ENCODE measurements at regions not wholly inside any gene's neighbourhood (a gene's known extent, or its start where the extent isn't known, plus 50 kb on each side); places are given as distances from the start of the nearest gene placed in this dataset.
"Not testable (repeated sequence)": the region's sequence is repeated elsewhere in the genome, so short reads cannot be mapped to it uniquely, and the experiment has no call there.

- Histone ChIP-seq H3K9me3 (no peaks in the 10 kb centered on the region), H3K27me3 (no peaks in the 10 kb centered on the region), H3K4me1 (peaks cover 9% of the 10 kb centered on the region), H3K4me3 (no peak overlapping the region), H3K36me3 (no peaks in the 10 kb centered on the region), H3K27ac (peak overlapping the region; percentile 58)
- DNase-seq (ENCODE audit: extremely low spot score in 2 of 2): no peak
- intact Hi-C loops (cut with DNase I): no loop called here
- TF ChIP-seq POLR2AphosphoS5 (IDR thresholded peaks at IDR 0.05; ENCODE audit: insufficient read depth in 1 of 2, low read depth in 1 of 2) (no peak), POLR2A (IDR thresholded peaks at IDR 0.05) (no peak), CTCF (IDR thresholded peaks at IDR 0.05) (no peak)
Measured at GRCh38 chr18:49726675-49726963, 86.7 kb downstream of the ACAA2 start.

GRCh38 chr18:49725809-49726674, 87.3 kb downstream of the ACAA2 start:
- TF ChIP-seq POLR2AphosphoS5 (IDR thresholded peaks at IDR 0.05; ENCODE audit: insufficient read depth in 1 of 2, low read depth in 1 of 2) (peak in 1 of 2 donors; percentile 53), CTCF (IDR thresholded peaks at IDR 0.05) (no peak)
- Histone ChIP-seq H3K4me1 (peaks cover 9% of the 10 kb centered on the region), H3K36me3 (no peaks in the 10 kb centered on the region), H3K27me3 (no peaks in the 10 kb centered on the region), H3K4me3 (no peak overlapping the region), H3K27ac (peak overlapping the region; percentile 58), H3K9me3 (no peaks in the 10 kb centered on the region)
- intact Hi-C loops (cut with DNase I): no loop called here
- DNase-seq (ENCODE audit: extremely low spot score in 2 of 2): peak in 1 of 2 donors; percentile 84

DNA sequence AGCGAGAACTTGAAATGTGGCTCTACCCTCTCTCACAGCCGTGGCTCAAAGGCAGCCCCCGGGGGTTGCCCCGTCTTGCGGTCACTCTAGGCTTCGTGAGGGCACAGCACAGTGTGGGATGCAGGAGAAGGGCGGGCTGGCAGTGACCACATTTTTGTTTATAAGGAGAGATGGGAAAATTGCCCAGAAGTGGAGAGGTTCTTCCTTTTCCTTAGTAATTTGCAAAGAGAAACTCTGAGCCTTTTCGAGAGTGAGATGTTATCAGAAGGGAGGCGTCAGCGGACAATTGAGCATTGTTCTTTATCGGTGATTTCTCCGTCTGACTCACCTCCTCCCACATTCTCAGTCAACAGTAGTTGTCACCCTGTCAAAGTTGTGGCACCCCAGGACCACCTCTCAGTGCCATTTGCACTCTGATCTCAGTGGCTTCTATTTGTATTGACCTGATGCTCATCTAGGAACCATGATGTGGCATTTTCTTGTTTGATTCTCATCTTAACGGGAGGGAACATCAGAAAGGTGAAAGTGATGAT, 89.6 kb downstream of the ACAA2 start:
- Histone ChIP-seq H3K9me3 (no peaks in the 10 kb centered on the region), H3K4me3 (no peak overlapping the region), H3K27ac (no peak overlapping the region), H3K27me3 (no peaks in the 10 kb centered on the region), H3K36me3 (no peaks in the 10 kb centered on the region), H3K4me1 (peaks cover 9% of the 10 kb centered on the region)
- intact Hi-C loops (cut with DNase I): no loop called here
- peak in 1 of 2 donors; percentile 69 for DNase-seq (ENCODE audit: extremely low spot score in 2 of 2)
- TF ChIP-seq POLR2AphosphoS5 (IDR thresholded peaks at IDR 0.05; ENCODE audit: insufficient read depth in 1 of 2, low read depth in 1 of 2): no peak
- no peak for TF ChIP-seq POLR2A (IDR thresholded peaks at IDR 0.05)
- no peak for TF ChIP-seq CTCF (IDR thresholded peaks at IDR 0.05)

GRCh38 chr18:49722477-49722876, 90.9 kb downstream of the ACAA2 start:
- TF ChIP-seq POLR2AphosphoS5 (IDR thresholded peaks at IDR 0.05; ENCODE audit: insufficient read depth in 1 of 2, low read depth in 1 of 2): no peak
- no peak for TF ChIP-seq CTCF (IDR thresholded peaks at IDR 0.05)
- TF ChIP-seq POLR2A (IDR thresholded peaks at IDR 0.05): no peak
- H3K9me3 ChIP-seq: no peaks in the 10 kb centered on the region
- H3K27ac ChIP-seq: no peak overlapping the region
- peaks cover 9% of the 10 kb centered on the region for H3K4me1 ChIP-seq
- DNase-seq (ENCODE audit: extremely low spot score in 2 of 2): peak in 1 of 2 donors; percentile 44
- H3K36me3 ChIP-seq: no peaks in the 10 kb centered on the region
- H3K4me3 ChIP-seq: no peak overlapping the region
- intact Hi-C loops (cut with DNase I): no loop called here
- H3K27me3 ChIP-seq: no peaks in the 10 kb centered on the region

- intact Hi-C loops (cut with DNase I): no loop called here
Measured at GRCh38 chr18:49721981-49722380, 91.4 kb downstream of the ACAA2 start.

DNA sequence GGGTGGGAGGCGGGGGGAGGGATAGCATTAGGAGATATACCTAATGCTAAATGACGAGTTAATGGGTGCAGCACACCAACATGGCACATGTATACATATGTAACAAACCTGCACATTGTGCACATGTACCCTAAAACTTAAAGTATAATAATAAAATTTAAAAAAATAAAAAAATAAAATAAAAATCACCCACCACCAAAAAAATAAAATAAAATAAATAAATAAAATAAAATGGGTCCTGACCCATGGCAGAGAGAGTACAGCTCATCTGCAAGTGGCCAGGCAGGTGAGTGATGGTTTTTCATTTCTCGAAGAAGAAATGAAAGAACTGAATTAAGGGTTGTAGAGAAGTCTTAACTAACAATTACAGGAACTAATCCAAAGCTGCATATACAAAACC, 92.4 kb downstream of the ACAA2 start:
- H3K27ac ChIP-seq; H3K27me3 ChIP-seq; H3K4me1 ChIP-seq; H3K4me3 ChIP-seq; H3K9me3 ChIP-seq; intact Hi-C loops (cut with DNase I); H3K36me3 ChIP-seq; DNase-seq (ENCODE audit: extremely low spot score in 2 of 2): not testable (repeated sequence)

More at GRCh38 chr18:49721981-49722380, 91.4 kb downstream of the ACAA2 start:
- Histone ChIP-seq H3K27me3 (no peaks in the 10 kb centered on the region), H3K36me3 (no peaks in the 10 kb centered on the region), H3K4me3 (no peak overlapping the region), H3K9me3 (no peaks in the 10 kb centered on the region), H3K4me1 (peaks cover 9% of the 10 kb centered on the region), H3K27ac (no peak overlapping the region)
- no peak for TF ChIP-seq CTCF (IDR thresholded peaks at IDR 0.05)
- no peak for TF ChIP-seq POLR2A (IDR thresholded peaks at IDR 0.05)
- no peak for TF ChIP-seq POLR2AphosphoS5 (IDR thresholded peaks at IDR 0.05; ENCODE audit: insufficient read depth in 1 of 2, low read depth in 1 of 2)
- DNase-seq (ENCODE audit: extremely low spot score in 2 of 2): peak in 1 of 2 donors; percentile 69

All from vagina (tissue), 2 donors.